GM04503 (cell line): ENCODE measurements at regions not wholly inside any gene's neighbourhood (a gene's known extent, or its start where the extent isn't known, plus 50 kb on each side); places are given as distances from the start of the nearest gene placed in this dataset.
"Not testable (repeated sequence)": the region's sequence is repeated elsewhere in the genome, so short reads cannot be mapped to it uniquely, and the experiment has no call there.

ENCODE experiments used
- DNase-seq: peaks from one replicate; pipeline ENCODE4 v3.0.0-alpha.2; 2012; ENCODE audit warnings: low read depth

DNA sequence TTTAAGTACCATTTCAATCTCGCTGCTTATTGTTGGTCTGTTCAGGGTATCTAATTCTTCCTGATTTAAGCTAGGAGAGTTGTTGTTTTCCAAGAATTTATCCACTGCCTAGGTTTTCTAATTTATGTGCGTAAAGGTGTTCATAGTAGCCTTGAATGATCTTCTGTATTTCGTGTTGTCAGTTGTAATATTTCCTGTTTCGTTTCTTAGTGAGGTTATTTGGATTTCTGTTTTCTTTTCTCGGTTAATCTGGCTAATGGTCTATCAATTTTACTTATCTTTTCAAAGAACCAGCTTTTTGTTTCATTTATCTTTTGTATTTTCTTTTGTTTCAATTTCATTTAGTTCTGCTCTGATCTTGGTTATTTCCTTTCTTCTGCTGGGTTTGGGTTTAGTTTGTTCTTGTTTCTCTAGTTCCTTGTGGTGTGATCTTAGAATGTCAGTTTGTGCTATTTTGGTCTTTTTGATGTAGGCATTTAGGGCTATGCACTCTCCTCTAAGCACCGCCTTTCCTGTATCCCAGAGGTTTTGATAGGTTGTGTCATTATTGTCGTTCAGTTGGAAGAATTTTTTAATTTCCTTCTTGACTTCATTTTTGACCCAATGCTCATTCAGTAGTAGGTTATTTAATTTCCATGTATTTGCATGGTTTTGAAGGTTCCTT, 92.5 kb upstream of the CSRP2 start:
- DNase-seq, result not testable (repeated sequence)

DNA sequence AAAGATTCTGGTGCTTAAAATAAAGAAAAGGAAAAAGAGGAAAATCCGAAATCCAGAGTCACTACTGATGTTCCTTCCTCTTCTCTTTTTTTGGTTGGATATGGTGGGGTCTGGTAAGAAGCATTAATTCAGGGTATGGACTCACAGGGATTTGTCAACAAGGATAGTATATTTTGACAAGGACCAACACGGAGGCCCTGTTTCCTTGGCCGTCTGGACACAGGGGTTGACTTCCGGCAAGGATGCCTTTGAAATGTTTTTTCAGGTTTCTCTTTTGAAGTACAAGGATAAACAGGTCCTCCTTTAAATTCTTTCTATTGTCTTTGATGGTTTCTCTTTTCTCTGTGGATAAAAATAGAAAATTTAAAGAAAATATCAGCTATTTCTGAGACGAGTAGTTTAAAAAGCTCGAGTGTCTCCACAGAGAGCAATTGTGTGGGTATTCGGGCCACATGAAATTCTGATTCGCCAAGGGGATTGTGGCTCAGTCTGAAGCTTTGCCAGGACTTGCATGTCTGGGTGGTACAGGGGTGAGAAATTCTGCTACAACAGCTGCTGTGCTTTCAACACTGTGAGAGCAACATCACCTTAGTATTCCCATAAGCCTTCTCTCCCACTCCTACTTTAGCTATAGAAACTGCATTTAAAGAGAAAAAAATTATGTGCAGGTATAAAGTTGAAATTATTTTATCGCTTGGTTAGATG, 88.5 kb upstream of the CSRP2 start:
- DNase-seq, result no peak

DNA sequence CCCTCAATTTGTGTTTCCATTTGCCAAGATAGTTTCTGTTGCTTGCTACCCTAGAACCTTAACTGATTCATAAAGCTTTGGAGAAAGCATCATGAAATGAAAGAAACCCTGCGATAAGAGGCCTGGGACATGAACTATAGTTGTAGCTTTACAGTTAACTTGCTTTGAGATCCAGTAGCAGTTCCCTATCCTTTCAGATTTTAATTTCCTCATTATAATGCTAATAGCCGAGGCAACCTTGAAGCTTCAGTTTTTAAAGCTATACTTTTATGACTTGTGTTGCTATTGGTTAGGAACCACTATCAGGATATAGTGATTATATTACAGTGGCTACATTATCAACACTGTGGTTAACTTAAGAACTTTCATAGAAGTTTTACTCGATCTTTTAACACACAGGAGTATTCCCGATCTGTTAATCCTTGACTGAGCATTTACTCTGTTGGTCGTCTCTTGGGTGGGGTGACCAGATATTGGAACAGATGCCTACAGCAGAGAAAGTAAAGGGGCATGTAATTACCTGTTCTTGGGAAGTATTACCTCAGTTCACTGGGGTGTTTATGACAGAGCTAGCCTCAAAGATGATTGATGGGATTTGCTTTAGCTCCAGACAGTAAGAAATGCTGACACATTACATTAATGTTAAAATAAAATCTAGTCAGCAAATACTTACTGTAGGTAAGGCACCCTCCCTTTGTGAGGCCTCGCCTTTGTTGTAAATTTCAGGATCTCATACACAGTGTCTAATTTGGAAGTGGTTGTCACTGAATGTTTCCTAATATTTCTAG, 86.2 kb upstream of the CSRP2 start:
- no peak for DNase-seq

DNA sequence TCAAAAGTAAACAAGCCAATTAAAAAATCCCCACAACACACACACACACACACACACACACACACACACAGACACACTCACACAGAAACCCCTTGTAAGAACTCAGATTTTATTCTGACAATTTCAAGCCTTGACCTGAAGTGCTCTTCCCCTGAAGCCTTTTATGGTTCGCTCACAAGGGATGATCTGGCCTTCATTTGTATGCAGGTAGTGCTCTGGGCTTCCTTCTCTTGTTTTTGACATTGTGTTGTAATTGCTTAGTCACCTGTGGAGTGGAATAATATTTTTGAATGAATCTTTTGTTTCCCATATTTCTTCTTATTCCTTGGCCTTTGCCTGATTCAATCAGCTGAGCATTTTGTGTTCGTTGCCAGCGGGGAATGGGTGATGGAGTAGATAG, 83.3 kb upstream of the CSRP2 start:
- DNase-seq, result no peak

DNA sequence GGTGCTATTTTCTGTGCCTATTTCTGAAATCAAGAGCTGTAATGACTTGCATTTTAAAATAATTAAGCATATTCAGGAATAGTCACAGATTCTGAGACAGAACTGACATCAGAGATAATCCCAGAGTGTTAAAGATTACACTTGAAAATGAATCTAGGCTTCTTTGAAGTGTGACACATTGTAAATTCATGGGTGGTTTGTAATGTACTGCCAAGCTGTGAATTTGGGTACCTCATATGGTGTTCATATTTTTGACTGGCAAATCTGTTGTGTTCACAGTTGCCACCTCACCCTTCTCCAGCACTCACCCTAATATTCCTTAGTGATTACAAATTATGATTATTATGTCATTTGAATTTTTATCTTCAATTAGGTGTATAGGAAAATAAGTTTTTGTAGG, 78.5 kb upstream of the CSRP2 start:
- DNase-seq, result no peak

DNA sequence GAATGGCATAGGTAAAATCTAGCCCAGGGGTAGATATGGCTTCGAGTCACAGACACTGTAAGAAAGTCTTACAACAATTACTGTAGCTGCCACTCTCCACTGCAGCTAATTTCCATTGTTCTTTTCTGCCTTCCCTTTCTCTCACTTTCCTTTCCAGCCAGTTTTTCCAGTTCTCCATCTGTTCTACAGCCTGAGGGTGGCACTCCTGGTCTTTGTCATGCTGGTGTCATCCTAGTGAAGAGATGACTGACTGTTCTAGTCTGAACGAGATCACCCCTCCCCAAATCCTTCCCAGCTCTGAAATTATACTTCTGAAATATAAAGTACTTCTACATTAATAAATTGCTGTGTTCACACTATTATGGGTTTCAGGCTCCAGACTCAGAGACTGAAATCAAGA, 74.2 kb upstream of the CSRP2 start:
- DNase-seq, result no peak

DNA sequence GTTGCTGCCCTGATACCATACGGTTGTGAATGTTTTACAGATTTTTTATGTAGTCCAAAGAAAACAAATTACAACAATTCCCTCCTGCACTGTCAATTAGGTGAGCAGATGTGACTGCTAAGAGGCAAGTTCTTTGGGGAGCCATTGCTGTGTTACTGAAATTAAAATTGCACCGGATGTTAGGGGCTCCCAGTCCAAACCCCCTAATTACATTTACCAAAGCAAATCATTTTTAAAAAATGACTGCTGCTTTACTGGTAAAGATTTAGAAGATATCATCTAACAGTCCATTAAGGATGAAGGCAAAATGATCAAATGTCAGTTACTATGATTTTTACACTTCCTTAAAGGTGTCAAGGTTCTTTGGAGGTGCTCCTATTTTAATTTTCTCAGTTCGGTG, 70.1 kb upstream of the CSRP2 start:
- no peak for DNase-seq

DNA sequence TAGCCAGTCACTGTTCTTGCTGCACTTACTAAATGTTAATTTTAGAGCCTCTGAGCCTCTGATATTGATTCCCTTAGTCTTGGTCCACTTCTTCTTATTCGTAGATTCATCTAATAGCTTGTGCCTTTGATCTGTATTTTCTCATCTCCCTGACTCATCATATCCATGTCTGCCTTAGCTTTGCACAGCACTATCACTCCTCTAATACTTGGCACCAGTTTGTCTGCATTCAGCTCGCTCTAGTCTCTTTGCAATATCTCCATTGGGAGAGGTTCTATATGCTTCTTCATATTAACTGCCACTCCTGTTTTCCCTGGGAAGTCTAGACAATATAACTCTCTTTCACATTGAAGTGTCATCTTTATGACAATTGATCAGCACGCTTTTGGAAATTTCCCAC, 68.5 kb upstream of the CSRP2 start:
- no peak for DNase-seq

DNA sequence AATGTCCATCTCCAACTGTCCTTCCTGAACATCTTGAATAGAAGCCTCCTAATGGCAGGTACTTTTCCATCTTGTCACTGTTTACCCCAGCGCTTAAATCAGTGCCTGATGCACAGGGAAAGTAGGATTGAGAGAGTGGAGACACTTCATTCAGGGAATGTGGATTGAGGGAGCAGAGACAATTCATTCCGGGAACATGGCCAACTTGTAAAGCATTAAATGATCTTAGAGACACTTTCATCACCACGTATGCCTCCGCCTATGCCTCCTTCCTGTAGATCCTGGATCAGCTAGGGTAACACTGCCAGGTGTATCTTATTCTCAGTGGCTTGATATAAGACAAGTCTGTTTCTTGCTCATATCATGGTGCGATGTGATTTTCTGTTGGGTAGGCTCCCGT, 67.6 kb upstream of the CSRP2 start:
- no peak for DNase-seq

DNA sequence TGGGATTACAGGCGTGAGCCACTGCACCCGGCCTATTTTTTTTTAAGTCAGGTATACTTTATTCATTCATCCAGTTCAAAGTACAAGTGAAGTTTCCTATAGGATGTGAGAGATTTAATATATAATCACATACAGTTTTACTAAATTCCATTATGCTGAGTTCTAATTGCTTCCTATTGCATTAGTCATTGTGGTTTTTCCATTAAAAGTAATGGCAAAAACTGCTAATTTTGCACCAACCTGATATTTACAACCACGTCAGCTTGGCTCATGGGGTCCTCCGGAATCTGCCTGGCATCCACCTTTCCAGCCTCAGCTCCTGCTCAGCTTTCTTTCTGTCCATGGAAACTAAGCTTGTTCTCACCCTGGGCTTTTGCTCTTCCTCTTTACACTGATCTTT, 67.0 kb upstream of the CSRP2 start:
- DNase-seq, result no peak

DNA sequence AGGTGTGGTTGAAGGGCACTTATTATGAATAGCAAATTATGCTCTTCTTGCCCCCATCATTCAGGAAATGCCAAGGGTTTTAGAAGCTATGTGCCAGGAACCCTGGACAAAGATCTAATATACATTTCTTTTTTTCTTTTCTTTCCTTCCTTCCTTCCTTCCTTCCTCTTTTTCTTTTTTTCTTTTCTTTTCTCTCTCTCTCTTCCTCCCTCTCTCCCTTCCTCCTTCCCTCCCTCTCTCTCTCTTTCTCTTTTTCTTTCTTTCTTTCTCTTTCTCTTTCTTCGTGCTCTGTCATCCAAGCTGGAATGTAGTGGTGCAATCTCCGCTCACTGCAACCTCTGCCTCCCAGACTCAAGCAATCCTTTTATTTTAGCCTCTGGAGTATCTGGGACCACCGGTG, 66.1 kb upstream of the CSRP2 start:
- no peak for DNase-seq

DNA sequence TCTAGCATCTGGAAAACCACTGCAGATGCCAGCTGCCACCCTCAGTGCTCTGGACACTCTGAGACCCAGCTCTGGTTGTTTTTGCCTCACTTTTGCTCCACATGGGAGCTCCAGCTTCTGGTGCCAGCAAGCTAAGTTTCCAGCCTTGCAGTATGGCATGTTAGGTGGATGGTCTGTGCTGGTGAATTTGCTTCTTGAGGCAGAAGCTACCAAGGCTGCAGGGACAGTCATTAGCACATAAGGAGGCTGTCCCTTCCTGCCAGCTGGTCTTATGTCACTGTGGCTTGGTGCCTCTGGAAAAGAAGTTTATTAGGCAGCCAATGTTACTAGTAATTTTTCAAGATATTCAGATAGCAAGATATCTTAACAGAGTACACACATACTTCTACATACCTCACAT, 64.2 kb upstream of the CSRP2 start:
- no peak for DNase-seq

DNA sequence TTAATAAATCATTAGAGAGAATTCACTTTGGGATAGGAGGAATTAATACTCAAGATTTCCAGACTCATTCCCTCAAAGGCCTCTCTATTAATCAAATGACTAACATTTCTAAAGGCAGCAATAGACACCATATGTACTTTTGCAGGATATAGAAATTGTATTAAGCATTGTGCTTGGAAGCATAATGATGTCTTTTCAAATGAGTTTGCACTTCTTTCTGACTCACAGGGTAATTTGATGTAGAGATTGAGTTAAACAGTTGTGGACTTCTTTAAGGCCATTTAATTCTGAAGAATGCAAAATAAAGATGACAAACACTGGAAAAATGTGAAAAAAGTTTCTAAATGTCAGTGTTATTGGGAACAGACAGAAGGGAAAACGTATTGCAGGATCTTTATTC, 63.4 kb upstream of the CSRP2 start:
- DNase-seq, result peak; percentile 73

DNA sequence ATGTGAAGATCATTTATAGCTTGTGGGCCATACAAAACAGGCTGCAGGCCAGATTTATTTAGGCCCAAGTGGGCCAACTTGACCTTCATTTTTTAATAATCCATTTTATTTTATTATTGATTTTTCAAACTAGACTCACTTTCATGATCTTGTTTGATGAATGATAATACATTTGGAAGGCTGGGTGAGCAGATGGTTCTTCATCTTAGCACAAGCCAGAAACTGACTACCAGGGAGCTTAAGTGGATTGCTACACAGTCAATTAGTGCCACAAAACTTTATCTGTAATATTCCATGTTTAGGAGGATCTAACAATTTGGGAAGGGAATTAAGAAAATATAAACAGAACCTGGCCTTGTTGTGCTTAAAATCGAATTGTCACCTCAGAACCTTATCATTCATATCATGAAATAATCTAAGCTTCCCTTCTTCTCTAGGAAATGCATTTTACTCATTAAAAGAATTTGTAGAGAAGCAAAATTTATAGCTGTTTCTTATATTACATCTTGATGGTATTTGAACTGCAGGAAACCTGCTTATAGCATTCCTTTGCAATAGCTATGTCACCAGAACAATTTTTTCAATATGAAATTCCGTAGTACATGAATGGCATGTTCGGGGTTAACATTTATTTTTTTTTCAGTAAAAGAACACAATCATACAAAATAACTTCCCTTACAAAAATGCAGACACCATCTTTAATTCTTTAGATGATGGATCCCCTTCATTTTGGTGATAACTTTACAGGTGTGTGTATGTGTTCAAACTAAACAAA, 62.0 kb upstream of the CSRP2 start:
- no peak for DNase-seq

DNA sequence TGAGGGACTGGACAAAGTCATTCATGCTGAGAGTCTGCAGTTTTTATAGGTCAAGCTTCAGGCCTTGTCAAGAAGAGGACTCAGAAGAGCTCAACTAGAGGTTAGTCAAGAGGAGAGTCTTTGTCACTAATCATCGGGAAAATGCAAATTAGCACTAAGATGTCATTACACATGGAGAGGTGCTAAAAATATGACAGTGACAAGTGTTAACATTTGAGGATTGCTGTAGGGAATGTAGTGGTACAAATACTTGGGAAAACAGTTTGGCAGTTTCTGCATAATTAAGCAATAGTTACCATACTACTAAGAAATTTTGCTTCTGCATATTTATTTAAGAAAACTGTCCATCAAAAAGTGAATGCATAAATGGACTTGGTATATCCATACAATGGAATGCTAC, 60.9 kb upstream of the CSRP2 start:
- no peak for DNase-seq

DNA sequence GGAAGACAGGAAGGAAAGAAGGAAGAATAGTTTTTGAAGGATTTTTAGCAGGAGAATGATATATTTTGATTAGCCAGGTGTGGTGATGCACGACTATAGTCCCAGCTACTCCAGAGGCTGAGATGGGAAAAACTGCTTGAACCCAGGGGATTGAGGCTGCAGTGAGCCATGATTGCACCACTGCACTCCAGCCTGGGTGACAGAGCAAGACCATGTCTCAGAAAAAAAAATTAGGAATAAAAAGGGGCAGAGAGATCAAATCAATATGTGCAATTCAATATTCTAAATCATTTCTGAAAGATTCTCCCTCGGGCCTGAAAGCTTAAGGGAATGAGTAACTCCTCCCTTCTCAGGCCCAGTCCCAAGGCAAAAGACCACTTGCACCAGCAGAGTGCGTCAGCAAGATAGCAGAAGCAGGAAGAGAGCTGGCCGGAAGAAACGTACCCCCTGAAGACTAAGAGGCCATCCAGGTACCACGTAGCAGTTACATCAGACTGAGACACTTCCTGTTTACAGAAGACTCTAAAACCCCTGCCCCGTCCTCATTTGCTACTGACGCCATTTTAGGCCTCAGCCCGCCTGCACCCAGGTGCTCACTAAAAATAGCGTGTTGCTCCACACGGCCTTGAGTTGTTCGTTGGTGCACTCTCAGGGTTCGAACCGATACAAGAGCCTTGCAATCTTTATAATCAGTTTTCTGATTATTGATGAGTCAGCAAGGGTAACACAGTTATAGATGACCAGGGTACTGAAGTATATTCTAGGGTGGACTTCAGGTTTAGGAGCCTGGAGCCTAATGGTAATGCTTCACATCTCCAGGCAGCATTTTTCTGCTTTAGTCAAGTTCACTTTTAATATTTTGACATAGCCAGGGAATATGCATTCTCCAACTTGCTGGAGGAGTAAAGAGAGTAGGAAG, 57.7 kb upstream of the CSRP2 start:
- DNase-seq, result no peak

DNA sequence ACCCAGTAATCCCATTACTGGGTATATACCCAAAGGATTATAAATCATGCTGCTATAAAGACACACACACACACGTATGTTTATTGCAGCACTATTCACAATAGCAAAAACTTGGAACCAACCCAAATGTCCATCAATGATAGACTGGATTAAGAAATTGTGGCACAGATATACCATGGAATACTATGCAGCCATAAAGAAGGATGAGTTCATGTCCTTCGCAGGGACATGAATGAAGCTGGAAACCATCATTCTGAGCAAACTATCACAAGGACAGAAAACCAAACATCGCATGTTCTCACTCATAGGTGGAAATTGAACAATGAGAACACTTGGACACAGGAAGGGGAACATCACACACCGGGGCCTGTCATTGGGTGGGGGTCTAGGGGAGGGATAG, 54.6 kb upstream of the CSRP2 start:
- DNase-seq, result not testable (repeated sequence)

DNA sequence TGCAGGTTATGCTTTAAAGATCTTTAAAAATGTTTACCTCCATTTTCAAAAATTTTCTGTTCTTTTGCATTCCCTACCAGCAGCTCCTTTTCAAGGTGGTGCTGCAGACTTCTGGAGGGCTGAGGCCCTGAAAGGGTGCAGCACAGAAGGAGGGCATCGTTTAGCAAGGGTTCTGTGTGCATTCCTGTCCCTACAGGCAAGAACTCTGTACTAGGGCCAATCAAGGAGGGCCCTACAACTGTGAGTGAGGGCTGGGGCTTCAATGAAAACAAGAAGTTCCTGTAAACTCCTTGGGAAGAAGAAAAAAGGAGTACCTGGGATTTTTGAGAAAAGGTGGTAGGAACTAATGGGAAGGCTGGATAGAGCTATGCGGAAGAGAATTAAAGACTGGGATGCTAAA, 50.7 kb upstream of the CSRP2 start:
- DNase-seq, result no peak
